K562 (cell line): ENCODE measurements at regions not wholly inside any gene's neighbourhood (a gene's known extent, or its start where the extent isn't known, plus 50 kb on each side); places are given as distances from the start of the nearest gene placed in this dataset.

Source experiments
- ATAC-seq: fragments of 200-7000 bp; cut with Tn5 transposase; 3 replicates; pipeline ENCODE4 v1.9.1; 2020; ENCODE audit warnings: moderate library complexity
- BruUV-seq: library from RNA; stranded (reverse); fragments of 400-500 nt; replicated peaks from 2 replicates; lab custom pipeline; 2021; lab: Mats Ljungman, UMichigan
- CTCF ChIA-PET: fragments of 300-600 bp; formaldehyde crosslinking; extraction: SDS; loops from one replicate; lab custom pipeline; 2021; ENCODE audit warnings: low intra/inter-chr PET ratio; lab: Yijun Ruan, JAX
- POLR2A ChIA-PET: fragments of 300-600, 350-650 bp; sonication (Branson Sonifier 250); formaldehyde crosslinking; extraction: SDS; loops from one replicate; lab custom pipeline; 2021; ENCODE audit warnings: antibody characterized with exemption, inconsistent platforms; lab: Yijun Ruan, JAX
- DNase-seq, 4 experiments: peaks; one replicate each; pipeline versions ENCODE4 v3.0.0 to v3.0.0-alpha.2; 2011 to 2018; ENCODE audit warnings: low spot score in 3 of 4, mixed read lengths in 3 of 4; ENCODE audit errors: extremely low read depth in 1 of 4
- FAIRE-seq: peaks from 2 replicates; lab custom pipeline; 2011; peaks lifted over from hg19 to GRCh38; lab: Jason Lieb, UNC
- H2AFZ ChIP-seq: 2 replicates; pipeline ENCODE4 v1.6.0; 2011; ENCODE audit warnings: low read depth, low read length, control low read depth, inconsistent platforms
- H3K27ac ChIP-seq: fragments of 200-600 bp; 3 replicates; pipeline ENCODE4 v1.8.0; 2011; ENCODE audit warnings: low read depth, mild to moderate bottlenecking, control low read depth, inconsistent platforms, low read length, moderate library complexity, mixed read lengths; ENCODE audit errors: extremely low read depth
- H3K27me3 ChIP-seq, 2 experiments: fragments of 300-600 bp in 1 of 2; 2 replicates in 1 of 2; 3 replicates in 1 of 2; pipeline versions ENCODE4 v1.6.0 to v1.8.0; 2011; ENCODE audit warnings: inconsistent platforms in 2 of 2, low read length in 2 of 2, mild to moderate bottlenecking in 1 of 2, mixed read lengths in 1 of 2, moderate library complexity in 1 of 2; ENCODE audit not compliant: control insufficient read depth in 2 of 2, insufficient read depth in 2 of 2
- H3K36me3 ChIP-seq: fragments of 300-600 bp; 3 replicates; pipeline ENCODE4 v1.8.0; 2011; ENCODE audit warnings: mild to moderate bottlenecking, low read length, inconsistent platforms; ENCODE audit not compliant: control insufficient read depth, insufficient read depth
- H3K4me1 ChIP-seq, 2 experiments: fragments of 200-600 bp in 1 of 2; replicated peaks in 1 of 2; 2 replicates in 1 of 2; 3 replicates in 1 of 2; pipeline versions ENCODE4 v1.5.1 to v1.8.0; 2011; ENCODE audit warnings: inconsistent platforms in 2 of 2, low read length in 2 of 2, mild to moderate bottlenecking in 1 of 2, mixed read lengths in 1 of 2, moderate library complexity in 1 of 2; ENCODE audit not compliant: control insufficient read depth in 2 of 2, insufficient read depth in 2 of 2
- H3K4me2 ChIP-seq: 2 replicates; pipeline ENCODE4 v1.6.1; 2011; ENCODE audit warnings: low read length, control low read depth, inconsistent platforms, mixed read lengths; ENCODE audit not compliant: insufficient read depth
- H3K4me3 ChIP-seq: fragments of 200-600 bp; sonication (generic), shearing (Covaris generic); 2 replicates; pipeline ENCODE4 v1.5.1; 2016; ENCODE audit warnings: control low read depth, inconsistent platforms
- H3K79me2 ChIP-seq: fragments of 200-600 bp; 3 replicates; pipeline ENCODE4 v1.8.0; 2011; ENCODE audit warnings: low read length, inconsistent platforms; ENCODE audit not compliant: control insufficient read depth, insufficient read depth
- H3K9ac ChIP-seq, 2 experiments: 2 replicates each; pipeline versions ENCODE4 v1.6.0 to v1.6.1; 2011; ENCODE audit warnings: low read depth in 2 of 2, low read length in 2 of 2, control low read depth in 1 of 2, inconsistent platforms in 1 of 2, mild to moderate bottlenecking in 1 of 2, mixed read lengths in 1 of 2; ENCODE audit not compliant: insufficient read depth in 1 of 2
- H3K9me1 ChIP-seq: one replicate; pipeline ENCODE4 v1.6.0; 2011; ENCODE audit warnings: inconsistent platforms, mild to moderate bottlenecking, low read length, moderate library complexity; ENCODE audit not compliant: control insufficient read depth, insufficient read depth
- H3K9me3 ChIP-seq: replicated peaks from 2 replicates; pipeline ENCODE4 v1.5.1; 2011; ENCODE audit warnings: low read depth, low read length, inconsistent platforms; ENCODE audit not compliant: control insufficient read depth, insufficient read depth
- H4K20me1 ChIP-seq: replicated peaks from 2 replicates; pipeline ENCODE4 v1.6.1; 2011; ENCODE audit warnings: low read length, inconsistent platforms, mixed read lengths; ENCODE audit not compliant: control insufficient read depth, insufficient read depth
- CC2D1A ChIP-seq: fragments of 450-650 bp; IDR thresholded peaks from 2 replicates; pipeline ENCODE4 v1.6.1; 2017; ENCODE audit warnings: mild to moderate bottlenecking
- MTA1 ChIP-seq: fragments of 450-650 bp; IDR thresholded peaks from 2 replicates; pipeline ENCODE4 v1.6.1; 2017; ENCODE audit warnings: borderline replicate concordance
- PHB ChIP-seq: fragments of 250-450 bp; sonication (Bioruptor Pico); IDR thresholded peaks from 2 replicates; pipeline ENCODE4 v1.5.0; 2021
- STAT5B ChIP-seq: fragments of 250-450 bp; sonication (Bioruptor Pico); IDR thresholded peaks from 2 replicates; pipeline ENCODE4 v1.8.0; 2021; ENCODE audit warnings: mild to moderate bottlenecking, inconsistent platforms
- TCF3 ChIP-seq: sonication (generic); formaldehyde crosslinking; IDR thresholded peaks from 2 replicates; pipeline ENCODE4 v1.4.0; 2020; ENCODE audit warnings: mild to moderate bottlenecking, missing genetic modification reagents
- ZC3H4 ChIP-seq: sonication (generic); formaldehyde crosslinking; IDR thresholded peaks from 2 replicates; pipeline ENCODE4 v1.9.0; 2021; ENCODE audit warnings: missing genetic modification reagents, borderline replicate concordance
- ZNF583 ChIP-seq: fragments of 250-450 bp; sonication (Bioruptor Pico); IDR thresholded peaks from 2 replicates; pipeline ENCODE4 v1.4.0; 2020
- ZNF77 ChIP-seq: fragments of 250-450 bp; sonication (Bioruptor Pico); IDR thresholded peaks from 2 replicates; pipeline ENCODE4 v1.5.0; 2020
- WGBS: fragments of 100-300 bp; shearing (Covaris generic); methylation state at CpG from one replicate; pipeline ENCODE4 v1.1.6; 2016; ENCODE audit warnings: low coverage, mixed read lengths; ENCODE audit not compliant: insufficient coverage; ENCODE audit errors: missing lambda C conversion rate; 5-methylcytosine and 5-hydroxymethylcytosine counted together
- in situ Hi-C: fragments of 300-500 bp; cut with MboI; formaldehyde crosslinking; loops from 4 replicates; pipeline ENCODE4 v1.15.0; 2018; ENCODE audit warnings: inconsistent platforms, mixed read lengths
- intact Hi-C: fragments of 100-400 bp; cut with micrococcal nuclease; formaldehyde crosslinking; loops from 2 replicates; pipeline ENCODE4 v1.14.2; 2022
- TF ChIP-seq, protein P1 (sequence below): sonication (generic); formaldehyde crosslinking; IDR thresholded peaks from 2 replicates; pipeline ENCODE4 v1.8.0; 2022; ENCODE audit warnings: missing genetic modification reagents, mild to moderate bottlenecking, borderline replicate concordance
- TF ChIP-seq, protein P2 (sequence below), 2 experiments: fragments of 200-800 bp in 1 of 2; sonication (Bioruptor generic) in 1 of 2; sonication (generic) in 1 of 2; formaldehyde crosslinking in 1 of 2; IDR thresholded peaks in 1 of 2; conservative IDR thresholded peaks in 1 of 2; 2 replicates each; pipeline versions ENCODE4 v1.5.0 to v1.6.1; 2016 to 2020; ENCODE audit warnings: missing compliant biosample characterization in 1 of 2, missing genetic modification characterization in 1 of 2, missing genetic modification reagents in 1 of 2

DNA sequence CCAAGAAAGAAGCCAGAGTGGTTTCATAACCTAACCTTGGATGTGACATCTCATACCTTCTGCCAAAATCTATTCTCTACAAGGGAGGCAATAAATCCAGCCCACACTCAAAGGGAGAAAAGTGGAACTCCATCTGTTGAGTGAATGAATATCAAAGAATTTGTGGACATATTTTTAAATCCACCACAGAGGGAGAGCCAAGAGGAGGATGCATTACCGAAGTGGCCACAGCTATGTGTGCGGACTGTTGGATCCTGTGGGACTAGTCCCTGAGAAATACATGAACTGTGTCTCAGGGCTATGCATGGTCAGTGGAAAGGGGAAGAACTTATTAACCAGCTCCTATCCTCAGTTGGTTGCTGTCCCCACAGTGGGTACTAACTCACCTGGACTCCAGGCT is 273.9 kb downstream of the NUAK1 start:
- in situ Hi-C loops = no loop called here
- Histone ChIP-seq H3K36me3 (no peaks in the 10 kb centered on the region), H3K27ac (no peak overlapping the region), H3K4me2 (no peak overlapping the region), H2AFZ (no peak overlapping the region), H3K4me1 (no peaks in the 10 kb centered on the region), H3K79me2 (no peaks in the 10 kb centered on the region), H3K9ac (peak overlapping the region in 1 of 2 experiments; percentile 59; a peak in 2 of 4 replicates), H3K9me3 (no peaks in the 10 kb centered on the region), H3K4me3 (no peak overlapping the region), H3K27me3 (peaks cover 0 to 3% of the 10 kb centered on the region in 2 experiments; a peak in 1 of 5 replicates), H4K20me1 (no peaks in the 10 kb centered on the region), H3K9me1 (no peaks in the 10 kb centered on the region)
- ATAC-seq (no peak), FAIRE-seq (no peak), DNase-seq (no peak)
- intact Hi-C loops = no loop called here
- TF ChIP-seq CC2D1A (no peak), MTA1 (no peak), STAT5B (no peak), PHB (CRISPR knock-in tag) (no peak), ZNF583 (no peak), TCF3 (CRISPR knock-in tag) (no peak), ZC3H4 (CRISPR knock-in tag) (no peak), ZNF77 (no peak)
- TF ChIP-seq, protein P1, sequence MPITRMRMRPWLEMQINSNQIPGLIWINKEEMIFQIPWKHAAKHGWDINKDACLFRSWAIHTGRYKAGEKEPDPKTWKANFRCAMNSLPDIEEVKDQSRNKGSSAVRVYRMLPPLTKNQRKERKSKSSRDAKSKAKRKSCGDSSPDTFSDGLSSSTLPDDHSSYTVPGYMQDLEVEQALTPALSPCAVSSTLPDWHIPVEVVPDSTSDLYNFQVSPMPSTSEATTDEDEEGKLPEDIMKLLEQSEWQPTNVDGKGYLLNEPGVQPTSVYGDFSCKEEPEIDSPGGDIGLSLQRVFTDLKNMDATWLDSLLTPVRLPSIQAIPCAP = no peak
- TF ChIP-seq, protein P2, sequence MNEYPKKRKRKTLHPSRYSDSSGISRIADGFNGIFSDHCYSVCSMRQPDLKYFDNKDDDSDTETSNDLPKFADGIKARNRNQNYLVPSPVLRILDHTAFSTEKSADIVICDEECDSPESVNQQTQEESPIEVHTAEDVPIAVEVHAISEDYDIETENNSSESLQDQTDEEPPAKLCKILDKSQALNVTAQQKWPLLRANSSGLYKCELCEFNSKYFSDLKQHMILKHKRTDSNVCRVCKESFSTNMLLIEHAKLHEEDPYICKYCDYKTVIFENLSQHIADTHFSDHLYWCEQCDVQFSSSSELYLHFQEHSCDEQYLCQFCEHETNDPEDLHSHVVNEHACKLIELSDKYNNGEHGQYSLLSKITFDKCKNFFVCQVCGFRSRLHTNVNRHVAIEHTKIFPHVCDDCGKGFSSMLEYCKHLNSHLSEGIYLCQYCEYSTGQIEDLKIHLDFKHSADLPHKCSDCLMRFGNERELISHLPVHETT (CRISPR knock-in tag; conservative IDR thresholded peaks at IDR 0.05 in 1 of 2, IDR thresholded peaks at IDR 0.05 in 1 of 2) = no peak
- ChIA-PET CTCF (no interaction called here), POLR2A (interaction anchor here (0.9 kb wide), 1 partner anchor 25 kb away, joined by 3 read pairs; no protein-coding TSS in a partner anchor)
- no TSS peak for BruUV-seq
- 29% methylated on average over 2 of the region's 2 CpGs for WGBS
